ENCODE measurements at regions not wholly inside any gene's neighbourhood (a gene's known extent, or its start where the extent isn't known, plus 50 kb on each side); places are given as distances from the start of the nearest gene placed in this dataset.

- TF ChIP-seq POLR2A (IDR thresholded peaks at IDR 0.05; ENCODE audit: low read depth, low read length) (no peak), CTCF (conservative IDR thresholded peaks at IDR 0.05; ENCODE audit: low read depth, low read length) (no peak), RAD21 (IDR thresholded peaks at IDR 0.05; ENCODE audit: low read length) (no peak), BHLHE40 (IDR thresholded peaks at IDR 0.05; ENCODE audit: low read depth, low read length) (no peak), CEBPB (IDR thresholded peaks at IDR 0.05; ENCODE audit: low read depth, low read length) (no peak), SMC3 (IDR thresholded peaks at IDR 0.05; ENCODE audit: low read depth, low read length) (no peak), USF2 (IDR thresholded peaks at IDR 0.05; ENCODE audit: low read depth, low read length) (no peak), ELK1 (IDR thresholded peaks at IDR 0.05; ENCODE audit: borderline replicate concordance, low read depth, low read length) (no peak), FOS (IDR thresholded peaks at IDR 0.05; ENCODE audit: low read depth, low read length) (no peak), CHD1 (IDR thresholded peaks at IDR 0.05; ENCODE audit: low read depth, low read length) (no peak), MXI1 (IDR thresholded peaks at IDR 0.05; ENCODE audit: borderline replicate concordance, low read depth, low read length) (no peak), MAZ (IDR thresholded peaks at IDR 0.05; ENCODE audit: borderline replicate concordance, low read depth, low read length) (no peak)
Observed at GRCh38 chr1:190837888-190838287, 360.2 kb upstream of the BRINP3 start.

All from IMR-90 (cell line).